Panc1 (cell line): ENCODE measurements at regions not wholly inside any gene's neighbourhood (a gene's known extent, or its start where the extent isn't known, plus 50 kb on each side); places are given as distances from the start of the nearest gene placed in this dataset.

ENCODE experiments used
- POLR2AphosphoS5 ChIP-seq: IDR thresholded peaks from 2 replicates; pipeline ENCODE4 v1.6.1; 2012; ENCODE audit warnings: mild to moderate bottlenecking, low read depth, low read length, moderate library complexity
- TF ChIP-seq, protein P1 (sequence below): fragments of 450-650 bp; IDR thresholded peaks from 2 replicates; pipeline ENCODE4 v1.5.1; 2017; ENCODE audit warnings: mild to moderate bottlenecking

DNA sequence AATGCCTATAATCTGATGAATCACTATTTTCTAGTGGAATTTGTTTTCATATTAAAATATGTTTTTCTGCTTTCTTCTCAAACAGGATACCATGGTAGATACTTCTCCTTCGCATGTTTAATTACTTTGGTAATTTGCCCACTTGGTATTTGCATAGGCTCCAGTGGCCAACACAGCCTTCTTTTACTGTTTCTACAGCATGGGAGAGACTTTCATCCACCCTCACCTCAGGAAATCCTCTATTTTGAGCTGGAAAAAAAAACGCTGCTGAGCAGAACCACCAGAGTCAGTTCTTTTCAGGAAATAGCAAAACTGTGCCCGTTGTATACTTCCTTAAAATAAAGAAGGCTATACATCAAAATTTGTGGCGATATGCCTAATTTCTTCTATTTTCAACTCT lies 213.3 kb downstream of the MDFIC start:
- TF ChIP-seq, protein P1, sequence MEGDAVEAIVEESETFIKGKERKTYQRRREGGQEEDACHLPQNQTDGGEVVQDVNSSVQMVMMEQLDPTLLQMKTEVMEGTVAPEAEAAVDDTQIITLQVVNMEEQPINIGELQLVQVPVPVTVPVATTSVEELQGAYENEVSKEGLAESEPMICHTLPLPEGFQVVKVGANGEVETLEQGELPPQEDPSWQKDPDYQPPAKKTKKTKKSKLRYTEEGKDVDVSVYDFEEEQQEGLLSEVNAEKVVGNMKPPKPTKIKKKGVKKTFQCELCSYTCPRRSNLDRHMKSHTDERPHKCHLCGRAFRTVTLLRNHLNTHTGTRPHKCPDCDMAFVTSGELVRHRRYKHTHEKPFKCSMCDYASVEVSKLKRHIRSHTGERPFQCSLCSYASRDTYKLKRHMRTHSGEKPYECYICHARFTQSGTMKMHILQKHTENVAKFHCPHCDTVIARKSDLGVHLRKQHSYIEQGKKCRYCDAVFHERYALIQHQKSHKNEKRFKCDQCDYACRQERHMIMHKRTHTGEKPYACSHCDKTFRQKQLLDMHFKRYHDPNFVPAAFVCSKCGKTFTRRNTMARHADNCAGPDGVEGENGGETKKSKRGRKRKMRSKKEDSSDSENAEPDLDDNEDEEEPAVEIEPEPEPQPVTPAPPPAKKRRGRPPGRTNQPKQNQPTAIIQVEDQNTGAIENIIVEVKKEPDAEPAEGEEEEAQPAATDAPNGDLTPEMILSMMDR: no peak
- TF ChIP-seq POLR2AphosphoS5: no peak
